ENCODE measurements at regions not wholly inside any gene's neighbourhood (a gene's known extent, or its start where the extent isn't known, plus 50 kb on each side); places are given as distances from the start of the nearest gene placed in this dataset.

DNA sequence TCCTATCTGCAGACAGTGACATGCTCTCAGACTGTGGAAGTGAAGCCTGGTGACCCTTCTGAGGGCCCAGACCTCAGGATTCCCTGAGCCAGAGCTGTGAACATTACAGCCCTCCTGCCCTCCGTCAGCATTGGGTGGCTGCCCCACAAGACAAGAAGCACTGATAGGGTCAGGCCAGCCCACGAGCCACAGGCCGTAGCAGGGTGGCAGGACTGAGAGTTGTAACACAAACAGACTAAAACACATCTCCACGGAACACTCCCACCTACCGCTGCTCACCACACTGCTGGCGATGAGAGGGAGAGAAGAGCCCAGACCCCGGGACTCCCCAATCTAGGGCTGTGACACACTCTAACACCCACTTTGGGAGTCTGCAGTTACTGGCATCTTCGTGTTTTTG lies 264.8 kb upstream of the FSIP2 start (continued):
- TF ChIP-seq ASH2L (IDR thresholded peaks at IDR 0.05; ENCODE audit: low read length): no peak
- TF ChIP-seq HDAC2 (IDR thresholded peaks at IDR 0.05; ENCODE audit: borderline replicate concordance in 1 of 2, low read depth in 2 of 2, low read length in 2 of 2): no peak
- TF ChIP-seq GABPA (IDR thresholded peaks at IDR 0.05; ENCODE audit: borderline replicate concordance, insufficient read depth, low read length): no peak
- TF ChIP-seq KDM1A (IDR thresholded peaks at IDR 0.05; ENCODE audit: borderline replicate concordance, low read length): no peak
- no peak for TF ChIP-seq RNF2 (IDR thresholded peaks at IDR 0.05; ENCODE audit: borderline replicate concordance, low read depth, low read length, missing control alignments, poor library complexity, severe bottlenecking)
- no peak for TF ChIP-seq RFX5 (IDR thresholded peaks at IDR 0.05; ENCODE audit: borderline replicate concordance, low read depth, low read length)

Measured in H1 (cell line).